OCI-M1 (cell line): ENCODE measurements at regions not wholly inside any gene's neighbourhood (a gene's known extent, or its start where the extent isn't known, plus 50 kb on each side); places are given as distances from the start of the nearest gene placed in this dataset.
"Not testable (repeated sequence)": the region's sequence is repeated elsewhere in the genome, so short reads cannot be mapped to it uniquely, and the experiment has no call there.

Experiments used
- DNase-seq: peaks from one replicate; lab custom pipeline; 2025; lab: John Stamatoyannopoulos, UW

DNA sequence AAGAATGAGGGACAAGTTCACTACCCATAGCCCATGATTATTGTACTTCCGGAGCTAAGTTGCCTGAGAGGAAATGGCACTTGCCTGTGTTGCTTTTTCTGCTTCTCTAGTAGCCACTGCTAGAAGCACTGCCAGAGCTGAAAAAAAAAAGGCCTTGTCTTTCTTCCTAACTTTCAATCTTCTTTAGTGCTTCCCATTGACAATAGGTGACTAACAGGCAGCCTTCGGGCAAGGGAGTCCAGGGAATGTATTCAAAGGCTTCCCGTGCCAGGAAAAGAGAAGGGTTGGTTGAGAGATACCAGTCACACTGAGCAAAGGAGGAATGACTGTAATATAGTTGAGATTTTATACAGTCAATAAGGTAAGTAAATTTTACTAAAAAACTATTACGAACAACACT lies 242.0 kb downstream of the CALCRL start:
- no peak for DNase-seq

- no peak for DNase-seq
These were observed 249.9 kb downstream of the CALCRL start for GRCh38 chr2:187198136-187198535.

DNA sequence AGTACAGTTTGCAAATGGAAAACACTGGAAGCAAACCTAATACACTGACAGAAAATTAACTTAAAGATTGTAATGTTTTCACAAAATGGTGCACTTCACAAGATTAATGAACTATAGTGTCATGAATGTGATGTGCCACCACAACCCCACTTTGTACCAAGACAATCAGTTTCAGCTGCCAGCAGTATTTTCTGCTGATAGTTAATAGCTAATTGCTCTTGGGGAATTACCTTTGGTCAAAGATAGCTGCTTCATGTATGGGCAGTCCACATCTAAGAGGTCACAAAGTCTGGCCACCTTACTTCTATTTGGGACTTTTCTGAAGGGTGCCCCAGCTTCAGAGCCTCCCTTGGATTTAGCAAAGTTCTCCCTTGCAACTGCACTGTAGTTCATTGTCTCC lies 254.0 kb downstream of the CALCRL start:
- DNase-seq = no peak

DNA sequence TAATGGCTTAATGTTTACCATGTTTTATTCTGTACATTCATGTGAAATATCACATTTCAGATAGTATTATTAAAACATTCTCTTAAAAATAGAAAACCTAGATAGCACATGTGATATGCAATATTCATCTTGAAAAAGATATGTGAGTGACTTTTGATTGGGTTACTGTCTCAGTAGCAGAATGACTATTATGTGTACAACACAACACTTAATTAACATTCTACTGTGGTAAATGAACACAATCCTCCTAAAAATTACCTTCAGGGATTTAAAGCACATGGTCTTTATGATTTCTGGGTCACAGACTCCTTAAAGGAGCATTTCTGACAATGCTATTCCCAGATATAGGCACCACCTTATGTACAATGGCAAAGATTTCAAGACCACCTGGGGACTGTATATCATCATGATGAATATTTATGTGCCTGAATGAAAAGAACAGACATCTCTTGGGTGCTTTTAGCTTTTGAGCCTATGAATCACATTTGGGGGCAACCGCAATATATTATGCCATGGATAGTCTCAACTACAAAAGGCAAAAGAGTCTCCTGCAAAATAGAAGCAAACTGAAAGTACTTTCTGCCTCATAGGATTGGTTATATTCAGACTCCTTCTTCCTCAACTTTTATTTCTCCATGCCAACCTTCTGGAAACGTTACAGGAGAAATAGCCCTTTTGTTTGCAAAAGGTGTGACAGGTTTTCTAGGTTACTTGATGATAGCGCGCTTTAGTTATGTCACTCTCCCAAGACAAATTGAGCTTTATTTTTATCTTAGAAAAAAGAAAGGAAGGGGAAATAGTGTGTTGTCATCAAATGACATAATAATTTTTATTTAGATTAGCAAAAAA lies 259.0 kb downstream of the CALCRL start:
- no peak for DNase-seq

GRCh38 chr2:187187519-187187918 lies 260.5 kb downstream of the CALCRL start:
- no peak for DNase-seq

DNA sequence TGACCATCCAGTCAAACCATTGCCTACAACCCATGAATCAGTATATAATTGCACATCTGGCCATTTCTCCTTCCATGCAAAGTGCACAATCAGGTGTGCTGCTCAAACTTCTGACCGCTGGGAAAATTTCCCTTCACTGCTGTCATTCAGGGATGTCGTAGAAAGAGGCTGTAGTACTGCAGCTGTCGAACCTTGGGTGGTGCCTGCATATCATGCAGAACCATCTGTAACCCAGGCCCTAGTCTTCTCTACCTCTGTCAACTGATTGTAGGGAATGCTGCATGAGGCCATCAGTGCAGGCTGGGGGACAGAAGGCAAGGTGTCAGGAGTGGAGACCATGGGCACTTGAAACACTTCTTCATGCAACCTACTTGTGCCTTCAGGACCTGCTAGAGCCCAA lies 267.5 kb downstream of the CALCRL start:
- DNase-seq = no peak

DNA sequence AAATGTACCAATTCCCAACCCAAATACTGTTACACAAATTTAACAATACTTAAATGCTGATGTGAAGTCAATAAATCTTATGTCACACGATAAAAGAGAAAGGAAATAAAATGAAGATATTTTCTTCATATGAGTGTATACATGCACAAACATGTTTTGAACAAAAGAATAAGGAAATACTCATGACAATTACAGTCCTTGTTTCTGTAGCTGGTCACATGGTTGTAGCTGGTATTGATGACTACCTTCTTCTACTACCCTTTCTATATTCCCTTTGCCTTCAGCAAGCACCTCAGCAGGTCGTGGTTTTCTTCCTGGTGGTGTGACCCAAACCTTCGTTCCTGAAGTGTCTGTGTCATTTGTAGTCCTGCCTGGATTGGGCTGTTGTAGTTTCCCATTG lies 269.2 kb downstream of the CALCRL start:
- DNase-seq = not testable (repeated sequence)

- no peak for DNase-seq
These were observed 270.8 kb downstream of the CALCRL start for GRCh38 chr2:187177253-187177652.

DNA sequence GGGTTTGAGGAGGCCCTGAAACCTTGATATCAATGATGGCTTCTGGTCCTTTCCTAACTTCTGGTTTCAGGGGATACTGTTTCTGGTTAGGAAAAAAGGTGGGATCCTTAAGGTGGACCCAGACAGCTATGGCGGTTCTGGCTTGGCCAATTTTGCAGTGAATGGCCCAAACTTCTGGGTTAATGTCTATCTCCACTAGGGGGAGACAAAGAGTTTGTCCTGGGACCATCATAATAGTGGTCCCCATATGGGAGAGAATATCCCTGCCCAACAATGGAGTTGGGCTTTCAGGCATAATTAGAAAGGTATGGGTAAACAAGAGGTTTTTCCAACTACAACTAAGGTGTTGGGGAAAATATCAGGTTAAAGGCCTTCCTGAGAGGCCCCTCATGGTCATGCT lies 273.5 kb downstream of the CALCRL start:
- DNase-seq = peak; percentile 39

DNA sequence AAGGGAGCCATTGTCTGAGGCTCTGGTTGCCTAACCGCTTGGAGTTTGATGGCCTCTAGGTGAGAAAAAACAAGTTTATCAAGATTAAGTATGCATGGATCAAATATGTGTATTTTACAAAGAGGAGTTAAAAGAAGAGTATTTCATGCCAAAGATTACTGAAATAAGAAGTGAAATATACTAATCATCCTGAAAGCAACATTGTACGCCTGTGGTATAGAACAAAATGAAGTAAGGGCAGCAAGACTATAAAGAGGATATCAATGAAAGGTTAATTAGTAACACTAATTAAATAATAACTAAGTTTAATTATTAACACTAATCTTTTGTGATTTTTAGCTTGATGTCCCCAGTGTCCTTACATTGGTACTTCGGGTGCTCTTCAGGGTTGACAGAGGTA lies 276.7 kb downstream of the CALCRL start:
- no peak for DNase-seq

- no peak for DNase-seq
These were observed 278.2 kb downstream of the CALCRL start for GRCh38 chr2:187169864-187170263.

- peak; percentile 34 for DNase-seq
These were observed 279.0 kb downstream of the CALCRL start for GRCh38 chr2:187168720-187169713.

DNA sequence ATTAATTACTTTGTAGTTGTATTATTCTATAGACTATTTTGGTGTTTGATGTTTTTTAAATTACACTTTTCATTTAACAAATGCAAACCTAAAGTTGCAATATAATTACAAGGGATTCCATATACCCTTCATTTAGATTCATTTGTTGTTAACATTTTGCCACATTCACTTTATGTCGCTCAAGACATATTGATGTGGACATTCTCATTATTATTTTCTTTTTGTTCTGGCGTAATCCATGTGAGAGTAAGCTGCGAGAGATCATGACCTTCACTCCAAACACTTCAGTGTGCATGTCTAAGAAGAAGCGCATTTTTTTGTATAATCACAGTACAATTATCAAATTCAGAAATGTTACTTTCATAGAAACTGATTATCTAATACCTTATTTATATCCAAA lies 280.6 kb downstream of the CALCRL start:
- DNase-seq = no peak

DNA sequence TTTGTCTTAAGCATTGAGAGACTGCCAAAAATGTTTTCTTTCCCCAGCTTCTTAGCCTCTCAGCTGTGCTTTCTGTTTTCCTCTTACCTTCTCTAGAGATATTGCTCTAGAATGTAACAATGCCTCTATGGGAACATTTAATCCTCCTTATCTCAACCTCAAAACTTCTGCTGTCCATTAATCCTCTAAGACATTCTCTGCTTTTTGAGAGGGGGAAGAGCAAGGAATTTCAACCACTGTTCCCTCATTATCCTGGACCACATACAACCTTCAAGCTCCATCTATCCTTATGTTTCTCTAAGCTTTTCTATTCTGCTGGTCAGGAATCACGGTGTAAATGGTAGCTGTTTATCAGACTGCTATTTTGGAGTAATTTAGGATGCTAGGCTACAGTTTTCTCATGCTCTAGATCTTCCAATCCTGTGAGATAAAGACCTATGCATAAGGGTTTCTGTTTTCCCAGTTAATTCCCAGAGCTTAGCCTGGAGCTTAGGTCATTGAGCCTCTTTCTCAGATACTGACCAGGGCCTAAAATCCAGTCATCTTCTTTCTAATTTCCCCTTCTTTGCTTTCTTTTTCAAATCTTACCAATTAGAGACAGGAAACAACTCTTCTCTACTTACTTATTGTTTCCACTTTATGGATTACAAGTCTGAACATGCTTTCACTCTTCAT lies 282.0 kb downstream of the CALCRL start:
- DNase-seq = no peak

GRCh38 chr2:187158452-187158851 lies 289.6 kb downstream of the CALCRL start:
- DNase-seq = no peak

GRCh38 chr2:187157046-187157445 lies 291.0 kb downstream of the CALCRL start:
- DNase-seq = no peak

GRCh38 chr2:187155476-187155875 lies 292.6 kb downstream of the CALCRL start:
- DNase-seq = no peak

DNA sequence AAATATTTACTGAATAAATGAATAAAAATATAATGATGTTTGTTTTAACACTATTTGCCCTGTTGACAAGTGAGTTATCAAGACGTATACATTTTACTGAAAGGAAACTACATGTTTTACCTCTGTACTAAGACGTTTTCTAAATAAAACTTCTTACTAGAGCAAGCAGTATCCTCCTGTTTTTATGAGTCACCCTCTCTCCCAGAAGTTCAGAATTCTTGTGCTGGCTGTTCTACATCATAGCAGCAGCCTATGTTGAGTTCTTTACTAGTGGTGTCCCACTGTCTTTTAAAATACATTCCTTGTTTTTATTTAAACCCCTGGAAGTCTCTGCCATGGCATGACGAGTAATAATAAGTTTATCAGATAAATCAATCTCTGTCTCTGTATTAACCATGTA lies 297.4 kb downstream of the CALCRL start:
- DNase-seq = no peak

DNA sequence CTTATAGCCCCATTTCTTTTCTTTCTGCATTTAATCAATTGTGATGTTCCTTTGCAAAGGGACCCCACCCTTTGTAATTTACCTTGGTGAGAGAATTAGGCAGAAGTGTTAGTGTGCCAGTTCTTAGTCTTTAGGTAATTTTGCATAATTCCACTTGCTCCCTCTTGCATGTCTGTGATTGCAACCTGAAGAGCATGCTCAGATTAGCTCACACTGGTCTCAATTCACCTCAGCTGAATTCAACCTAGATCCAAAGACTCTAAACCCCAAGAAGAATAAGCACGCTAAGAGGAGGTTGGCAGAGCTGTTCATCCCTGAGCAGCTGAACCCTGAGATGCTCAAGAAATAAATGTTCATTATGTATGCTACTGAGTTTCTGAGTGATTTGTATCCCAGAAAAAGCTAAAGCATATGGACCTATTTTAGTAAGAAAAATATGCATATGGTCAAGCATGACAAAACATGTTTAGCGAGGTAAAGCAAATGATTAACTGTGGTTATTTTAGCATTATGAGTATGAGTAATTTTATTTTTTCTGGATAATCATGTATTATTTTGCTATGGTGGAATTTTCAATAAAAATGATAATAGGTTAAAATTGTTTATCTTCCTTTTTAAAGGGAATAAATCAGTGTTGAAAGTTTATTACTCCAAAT lies 299.2 kb upstream of the ZSWIM2 start:
- DNase-seq = no peak

DNA sequence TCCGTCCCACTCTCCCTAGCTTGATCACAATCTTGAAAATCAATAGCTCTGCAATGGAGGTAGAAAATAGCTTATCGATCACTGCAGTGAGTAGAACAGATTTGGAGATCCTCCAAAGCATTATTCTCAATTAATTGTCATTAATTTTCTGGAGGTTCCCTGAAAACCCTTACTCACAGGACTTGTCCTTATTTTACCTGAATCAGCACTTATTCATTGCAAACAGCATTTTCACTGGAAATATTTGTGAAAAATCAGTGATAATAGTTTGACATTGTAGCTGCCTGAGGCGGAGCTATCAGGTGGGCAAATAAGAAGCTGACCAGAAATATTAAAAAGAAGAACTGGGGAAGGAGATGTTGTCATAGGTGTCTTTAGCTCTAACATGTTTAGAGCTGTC lies 294.6 kb upstream of the ZSWIM2 start:
- no peak for DNase-seq

GRCh38 chr2:187139469-187139868 lies 290.5 kb upstream of the ZSWIM2 start:
- no peak for DNase-seq

DNA sequence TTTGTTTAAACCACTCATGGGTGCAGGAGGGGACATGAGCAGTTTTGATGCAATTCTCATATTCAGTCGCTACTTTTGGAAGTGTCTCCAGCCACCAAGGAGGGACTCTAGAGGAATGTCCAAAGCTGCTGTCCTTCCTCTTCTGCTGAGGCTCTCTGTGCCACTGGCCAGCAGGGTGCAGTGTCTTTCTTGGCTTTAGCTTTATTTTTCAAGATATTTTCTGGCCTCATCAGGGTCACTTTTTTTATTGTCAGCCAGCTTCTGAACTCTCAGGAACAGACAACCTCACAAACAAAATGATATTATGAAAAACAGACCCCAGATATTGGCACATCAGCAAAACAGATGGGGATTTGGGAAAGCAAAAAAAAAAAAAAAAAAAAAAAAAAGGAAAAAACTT lies 289.3 kb upstream of the ZSWIM2 start:
- peak; percentile 69 for DNase-seq
